ENCODE measurements at regions not wholly inside any gene's neighbourhood (a gene's known extent, or its start where the extent isn't known, plus 50 kb on each side); places are given as distances from the start of the nearest gene placed in this dataset.

DNA sequence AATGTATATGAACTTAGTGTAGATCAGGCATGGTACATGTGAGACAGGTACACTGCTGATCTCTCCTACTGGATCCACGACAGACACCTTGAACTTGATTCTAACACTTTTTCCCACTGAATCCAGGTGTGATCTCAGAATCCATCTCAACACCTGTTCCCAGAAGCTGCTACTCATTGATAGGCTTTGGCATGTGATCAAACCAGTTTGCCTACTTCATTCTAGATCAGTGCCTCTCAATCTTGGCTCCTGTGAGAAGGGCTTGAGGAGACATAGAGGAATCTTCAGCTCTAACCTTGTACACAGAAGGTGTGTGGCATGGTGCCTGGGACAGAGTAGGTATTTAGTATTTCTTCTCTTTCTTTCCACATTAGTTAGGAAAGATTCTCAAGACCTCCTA is 212.3 kb upstream of the ATP5MC3 start:
- Mint-ChIP-seq H3K36me3 (ENCODE audit: low read depth) (no peaks in the 10 kb centered on the region), H3K27me3 (peaks cover 4% of the 10 kb centered on the region), H3K4me3 (no peak overlapping the region), H3K27ac (no peak overlapping the region), H3K4me1 (ENCODE audit: low read depth) (no peaks in the 10 kb centered on the region), H3K9me3 (no peaks in the 10 kb centered on the region)
- DNase-seq, result no peak
- intact Hi-C loops (cut with micrococcal nuclease), result no loop called here
- no peak for ATAC-seq
- TF ChIP-seq, protein P1, sequence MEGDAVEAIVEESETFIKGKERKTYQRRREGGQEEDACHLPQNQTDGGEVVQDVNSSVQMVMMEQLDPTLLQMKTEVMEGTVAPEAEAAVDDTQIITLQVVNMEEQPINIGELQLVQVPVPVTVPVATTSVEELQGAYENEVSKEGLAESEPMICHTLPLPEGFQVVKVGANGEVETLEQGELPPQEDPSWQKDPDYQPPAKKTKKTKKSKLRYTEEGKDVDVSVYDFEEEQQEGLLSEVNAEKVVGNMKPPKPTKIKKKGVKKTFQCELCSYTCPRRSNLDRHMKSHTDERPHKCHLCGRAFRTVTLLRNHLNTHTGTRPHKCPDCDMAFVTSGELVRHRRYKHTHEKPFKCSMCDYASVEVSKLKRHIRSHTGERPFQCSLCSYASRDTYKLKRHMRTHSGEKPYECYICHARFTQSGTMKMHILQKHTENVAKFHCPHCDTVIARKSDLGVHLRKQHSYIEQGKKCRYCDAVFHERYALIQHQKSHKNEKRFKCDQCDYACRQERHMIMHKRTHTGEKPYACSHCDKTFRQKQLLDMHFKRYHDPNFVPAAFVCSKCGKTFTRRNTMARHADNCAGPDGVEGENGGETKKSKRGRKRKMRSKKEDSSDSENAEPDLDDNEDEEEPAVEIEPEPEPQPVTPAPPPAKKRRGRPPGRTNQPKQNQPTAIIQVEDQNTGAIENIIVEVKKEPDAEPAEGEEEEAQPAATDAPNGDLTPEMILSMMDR (IDR thresholded peaks at IDR 0.05), result no peak
- CTCF ChIA-PET, result interaction anchor here (1.0 kb wide), 1 partner anchor 27 kb away, joined by 3 read pairs; no protein-coding TSS in a partner anchor
- POLR2A ChIA-PET, result no interaction called here

DNA sequence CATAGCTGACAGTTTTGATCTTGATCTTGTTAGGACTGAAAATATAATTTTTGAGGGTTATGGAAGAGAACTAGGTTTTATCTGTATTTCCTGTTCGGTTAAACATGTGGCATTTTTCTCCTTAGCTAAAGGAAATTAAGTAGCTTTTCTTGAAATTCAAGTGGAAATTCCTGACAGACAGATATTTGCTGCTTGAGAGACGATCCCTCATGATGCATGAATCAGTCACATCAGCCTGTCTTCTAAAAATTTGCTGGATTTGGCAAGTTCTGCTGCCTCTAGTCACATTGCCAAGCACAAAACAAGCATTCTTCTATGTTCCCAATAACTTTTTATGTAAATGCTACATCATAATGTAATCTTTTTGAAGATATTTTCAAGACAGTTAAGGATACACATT is 201.8 kb upstream of the ATP5MC3 start:
- intact Hi-C loops (cut with micrococcal nuclease), result no loop called here
- Mint-ChIP-seq H3K4me3 (no peak overlapping the region), H3K27me3 (peaks cover 7% of the 10 kb centered on the region), H3K9me3 (peaks cover 24% of the 10 kb centered on the region), H3K36me3 (ENCODE audit: low read depth) (peaks cover 7% of the 10 kb centered on the region), H3K4me1 (ENCODE audit: low read depth) (no peaks in the 10 kb centered on the region), H3K27ac (no peak overlapping the region)
- CTCF ChIA-PET, result no interaction called here
- TF ChIP-seq, protein P1 (IDR thresholded peaks at IDR 0.05), result no peak
- DNase-seq, result no peak
- POLR2A ChIA-PET, result no interaction called here
- ATAC-seq, result no peak

DNA sequence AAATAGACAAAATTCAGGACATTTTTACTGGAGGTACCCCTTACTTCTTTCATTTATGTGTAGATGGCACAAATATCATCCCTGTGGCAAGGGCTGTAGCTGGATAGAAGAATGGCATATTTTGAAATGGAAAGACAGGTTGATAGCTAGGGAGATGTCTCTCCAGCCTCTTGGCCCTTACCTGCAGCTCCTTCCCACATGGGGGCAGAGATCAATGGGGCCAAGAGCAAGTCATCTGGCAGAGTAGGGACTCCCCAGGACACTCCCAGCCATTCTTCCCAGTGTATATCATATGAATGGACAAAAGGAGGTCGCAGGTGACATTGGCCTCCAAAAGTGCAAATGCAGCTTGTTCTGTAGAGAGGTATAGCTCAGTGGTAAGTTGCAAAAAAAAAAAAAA is 192.2 kb upstream of the ATP5MC3 start:
- no peaks in the 10 kb centered on the region for H3K4me1 Mint-ChIP-seq (ENCODE audit: low read depth)
- no peak for ATAC-seq
- CTCF ChIA-PET, result interaction anchor here (1.3 kb wide), 1 partner anchor 10 kb away, joined by 4 read pairs; no protein-coding TSS in a partner anchor
- POLR2A ChIA-PET, result no interaction called here
- H3K36me3 Mint-ChIP-seq (ENCODE audit: low read depth), result no peaks in the 10 kb centered on the region
- H3K27ac Mint-ChIP-seq, result no peak overlapping the region
- intact Hi-C loops (cut with micrococcal nuclease), result no loop called here
- no peak for DNase-seq
- H3K27me3 Mint-ChIP-seq, result peaks cover 6% of the 10 kb centered on the region
- no peaks in the 10 kb centered on the region for H3K9me3 Mint-ChIP-seq
- H3K4me3 Mint-ChIP-seq, result no peak overlapping the region
- TF ChIP-seq, protein P1 (IDR thresholded peaks at IDR 0.05), result no peak

DNA sequence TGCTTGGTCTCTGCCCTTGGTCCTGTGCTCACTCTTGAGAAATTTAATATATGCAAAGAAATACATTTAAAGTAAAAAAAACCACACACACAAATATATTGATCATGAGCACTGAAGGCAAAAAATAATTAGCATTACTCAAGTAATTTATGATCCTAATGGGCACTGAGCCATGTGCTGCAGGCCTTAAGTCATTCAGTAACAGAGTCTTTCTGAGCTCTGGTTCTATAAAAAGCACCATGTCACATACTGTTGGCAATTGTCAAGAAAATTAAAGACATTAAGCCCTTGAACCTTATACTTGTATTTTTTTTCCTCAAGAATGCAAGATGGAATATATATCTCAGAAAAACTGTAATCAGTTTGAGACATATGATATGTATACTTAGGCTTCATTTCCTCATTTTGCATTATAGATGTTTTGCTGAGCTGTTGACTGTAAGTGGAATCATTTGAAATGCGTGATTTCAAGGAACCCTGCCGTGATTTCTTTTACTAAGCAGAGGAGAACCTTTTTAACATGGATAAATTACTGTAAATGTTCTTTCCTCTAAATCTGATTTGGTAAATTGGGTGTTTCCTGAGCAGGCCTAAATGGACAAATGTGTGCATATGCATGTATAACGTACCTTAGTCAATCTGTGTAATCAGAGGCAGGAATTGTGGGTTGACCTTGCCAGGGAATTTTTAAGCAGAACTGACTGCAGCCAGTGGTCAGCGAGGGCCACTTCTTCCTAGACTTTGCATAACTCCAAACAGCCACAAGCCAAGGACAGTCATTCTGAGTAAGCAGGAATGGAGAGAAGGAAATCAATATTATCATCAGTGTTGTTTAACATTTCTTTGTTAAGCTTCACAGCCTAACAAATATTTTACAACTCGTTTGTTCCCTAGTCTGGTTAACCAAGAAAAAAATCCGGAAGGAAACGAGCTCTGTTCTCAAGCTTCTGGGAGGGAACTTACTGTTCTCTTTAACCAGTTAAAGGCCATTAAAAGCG is 191.5 kb upstream of the ATP5MC3 start:
- DNase-seq (no peak), ATAC-seq (no peak)
- Mint-ChIP-seq H3K9me3 (no peaks in the 10 kb centered on the region), H3K4me1 (ENCODE audit: low read depth) (no peaks in the 10 kb centered on the region), H3K4me3 (no peak overlapping the region), H3K36me3 (ENCODE audit: low read depth) (no peaks in the 10 kb centered on the region), H3K27ac (no peak overlapping the region), H3K27me3 (peaks cover 6% of the 10 kb centered on the region)
- ChIA-PET POLR2A (interaction anchor here (0.6 kb wide), 1 partner anchor 318 kb away, joined by 3 read pairs; no protein-coding TSS in a partner anchor), CTCF (no interaction called here)
- TF ChIP-seq, protein P1 (IDR thresholded peaks at IDR 0.05), result no peak
- intact Hi-C loops (cut with micrococcal nuclease), result no loop called here

DNA sequence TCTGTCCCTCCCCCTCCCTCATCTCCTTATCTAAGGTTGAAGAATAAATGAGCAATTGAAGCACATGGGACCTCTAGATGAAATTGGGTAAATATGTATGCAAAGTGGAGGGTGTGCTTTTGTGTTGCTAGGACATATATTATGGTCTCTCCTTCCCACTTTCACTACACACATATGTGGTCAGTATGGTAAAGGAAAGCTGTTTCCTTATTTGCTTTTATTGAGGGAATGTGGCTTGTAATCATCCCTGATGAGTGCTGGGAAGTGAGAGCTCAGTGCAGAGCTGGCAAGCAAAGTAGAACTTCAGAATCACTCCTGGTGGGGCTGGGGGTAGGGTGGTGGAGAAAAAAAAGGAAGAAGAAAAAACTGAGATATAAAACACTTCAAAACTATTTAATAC is 189.9 kb upstream of the ATP5MC3 start:
- no peak overlapping the region for H3K27ac Mint-ChIP-seq
- peaks cover 6% of the 10 kb centered on the region for H3K27me3 Mint-ChIP-seq
- ATAC-seq, result no peak
- intact Hi-C loops (cut with micrococcal nuclease), result no loop called here
- ChIA-PET CTCF (no interaction called here), POLR2A (no interaction called here)
- no peaks in the 10 kb centered on the region for H3K36me3 Mint-ChIP-seq (ENCODE audit: low read depth)
- TF ChIP-seq, protein P1 (IDR thresholded peaks at IDR 0.05), result no peak
- no peaks in the 10 kb centered on the region for H3K4me1 Mint-ChIP-seq (ENCODE audit: low read depth)
- H3K9me3 Mint-ChIP-seq, result no peaks in the 10 kb centered on the region
- no peak for DNase-seq
- H3K4me3 Mint-ChIP-seq, result no peak overlapping the region

Data from activated CD8-positive, alpha-beta T cell treated with anti-CD3 and anti-CD28 coated beads for 36 hours (primary cell).